ENCODE measurements at regions not wholly inside any gene's neighbourhood (a gene's known extent, or its start where the extent isn't known, plus 50 kb on each side); places are given as distances from the start of the nearest gene placed in this dataset.
A peak's percentile ranks its signal among the peaks of the same experiment; 100 is the strongest.
"Not testable (repeated sequence)": the region's sequence is repeated elsewhere in the genome, so short reads cannot be mapped to it uniquely, and the experiment has no call there.

DNA sequence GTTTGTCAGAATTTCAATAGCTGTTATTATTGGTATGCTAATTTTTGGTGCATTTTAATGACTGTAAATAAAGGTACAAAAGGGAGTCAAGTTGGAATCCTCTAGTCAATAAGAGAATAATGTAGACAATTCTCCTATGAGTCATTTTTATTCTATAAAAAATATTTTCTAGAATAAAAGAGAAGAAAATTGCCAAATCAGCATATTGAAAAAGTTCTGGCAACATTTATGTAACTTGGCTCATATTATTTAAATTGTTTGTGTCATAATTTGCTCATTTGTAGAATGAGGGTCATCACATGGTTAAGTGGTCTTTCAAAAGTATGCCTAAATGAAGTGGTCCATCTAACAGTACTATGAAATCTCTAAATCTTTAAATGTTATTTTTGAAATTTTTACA lies 1719.8 kb upstream of the WWC1 start:
- H3K36me3 ChIP-seq (replicated peaks; ENCODE audit: control insufficient read depth, insufficient read depth, low read length), result no peaks in the 10 kb centered on the region
- no peak overlapping the region for H3K4me3 ChIP-seq (ENCODE audit: insufficient read depth, low read depth, low read length)
- DNase-seq, result no peak
- no peaks in the 10 kb centered on the region for H3K27me3 ChIP-seq (ENCODE audit: control insufficient read depth, insufficient read depth, low read length)

DNA sequence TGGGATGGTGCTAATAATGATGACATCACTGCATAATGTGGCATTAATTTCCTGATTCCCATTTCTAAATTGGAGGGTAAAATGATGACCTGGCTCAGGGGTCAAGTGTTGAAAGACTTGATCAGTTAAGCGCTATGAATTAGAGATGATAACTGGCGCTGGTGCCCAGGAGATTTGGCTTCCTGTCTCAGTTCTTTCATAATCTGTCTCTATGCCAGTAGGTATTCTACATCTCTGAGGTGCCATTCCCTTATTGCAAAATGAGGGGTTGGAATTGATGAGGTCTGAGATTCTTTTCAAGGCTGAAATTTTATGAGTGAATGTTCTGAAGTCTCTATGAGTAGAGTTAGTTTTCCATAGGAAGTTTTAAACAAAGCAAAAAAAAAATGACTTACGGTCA lies 1715.1 kb upstream of the WWC1 start:
- Histone ChIP-seq H3K27me3 (ENCODE audit: control insufficient read depth, insufficient read depth, low read length) (no peaks in the 10 kb centered on the region), H3K4me3 (ENCODE audit: insufficient read depth, low read depth, low read length) (no peak overlapping the region), H3K36me3 (replicated peaks; ENCODE audit: control insufficient read depth, insufficient read depth, low read length) (no peaks in the 10 kb centered on the region)
- no peak for DNase-seq

- no peak overlapping the region for H3K4me3 ChIP-seq (ENCODE audit: insufficient read depth, low read depth, low read length)
- DNase-seq, result no peak
- no peaks in the 10 kb centered on the region for H3K27me3 ChIP-seq (ENCODE audit: control insufficient read depth, insufficient read depth, low read length)
- no peaks in the 10 kb centered on the region for H3K36me3 ChIP-seq (replicated peaks; ENCODE audit: control insufficient read depth, insufficient read depth, low read length)
These were observed 1709.6 kb upstream of the WWC1 start for GRCh38 chr5:166581826-166582225.

GRCh38 chr5:166582416-166582815 lies 1709.0 kb upstream of the WWC1 start:
- no peaks in the 10 kb centered on the region for H3K36me3 ChIP-seq (replicated peaks; ENCODE audit: control insufficient read depth, insufficient read depth, low read length)
- no peaks in the 10 kb centered on the region for H3K27me3 ChIP-seq (ENCODE audit: control insufficient read depth, insufficient read depth, low read length)
- H3K4me3 ChIP-seq (ENCODE audit: insufficient read depth, low read depth, low read length), result no peak overlapping the region
- DNase-seq, result no peak

- Histone ChIP-seq H3K36me3 (replicated peaks; ENCODE audit: control insufficient read depth, insufficient read depth, low read length) (no peaks in the 10 kb centered on the region), H3K27me3 (ENCODE audit: control insufficient read depth, insufficient read depth, low read length) (no peaks in the 10 kb centered on the region), H3K4me3 (ENCODE audit: insufficient read depth, low read depth, low read length) (no peak overlapping the region)
- no peak for DNase-seq
These were observed 1696.9 kb upstream of the WWC1 start for GRCh38 chr5:166594567-166594966.

DNA sequence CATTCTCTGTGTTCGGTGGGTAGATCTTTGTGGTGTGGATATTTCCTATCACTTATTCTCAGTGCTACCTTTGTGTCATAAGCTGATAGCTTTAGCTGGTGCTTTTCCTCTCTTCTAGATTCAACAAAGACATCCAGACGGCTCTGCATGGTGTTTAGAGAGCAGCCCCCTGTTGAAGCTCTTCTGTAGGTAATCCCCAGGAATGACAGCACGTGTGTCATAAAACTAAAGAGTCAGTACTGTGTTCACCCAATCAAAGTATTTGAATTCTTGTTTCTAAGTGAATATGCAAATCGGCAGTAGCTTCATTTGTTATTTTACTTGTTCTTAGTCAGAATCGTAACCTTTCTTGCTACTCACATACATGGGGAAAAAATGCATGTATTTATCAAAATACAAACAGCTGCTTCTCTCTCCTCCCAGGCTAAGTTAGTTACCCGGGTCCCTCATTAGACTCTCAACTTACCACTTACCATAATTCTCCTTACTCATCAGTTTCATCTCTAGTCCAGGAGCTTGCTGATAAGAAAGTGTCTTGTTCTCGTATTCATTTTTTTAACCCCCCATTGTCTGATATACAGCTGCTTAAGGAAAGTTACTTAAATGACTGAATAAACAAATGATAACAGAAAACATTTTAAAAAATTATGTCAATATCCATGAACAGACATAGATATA lies 1696.0 kb upstream of the WWC1 start:
- Histone ChIP-seq H3K36me3 (replicated peaks; ENCODE audit: control insufficient read depth, insufficient read depth, low read length) (no peaks in the 10 kb centered on the region), H3K4me3 (ENCODE audit: insufficient read depth, low read depth, low read length) (no peak overlapping the region), H3K27me3 (ENCODE audit: control insufficient read depth, insufficient read depth, low read length) (no peaks in the 10 kb centered on the region)
- DNase-seq, result no peak

DNA sequence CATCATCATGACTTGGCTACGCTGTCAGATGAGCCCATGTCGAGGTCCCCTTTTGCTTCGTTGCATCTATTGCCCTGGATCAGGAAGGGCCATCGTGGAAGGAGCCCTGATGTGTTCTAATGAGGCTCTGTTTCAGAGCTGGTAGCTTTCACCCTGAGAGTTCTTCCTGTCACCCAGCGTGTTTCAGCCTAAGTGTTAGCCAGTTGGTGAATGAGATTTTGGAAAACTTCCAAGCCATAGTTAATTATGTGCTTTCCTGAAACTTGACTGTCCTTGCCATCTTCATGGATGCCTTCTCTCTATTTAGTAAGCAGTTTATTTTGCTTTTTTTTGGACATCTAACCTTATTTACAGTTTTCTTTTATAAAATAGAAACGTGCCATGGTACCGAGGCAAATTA lies 1695.4 kb upstream of the WWC1 start:
- Histone ChIP-seq H3K4me3 (ENCODE audit: insufficient read depth, low read depth, low read length) (no peak overlapping the region), H3K36me3 (replicated peaks; ENCODE audit: control insufficient read depth, insufficient read depth, low read length) (no peaks in the 10 kb centered on the region), H3K27me3 (ENCODE audit: control insufficient read depth, insufficient read depth, low read length) (no peaks in the 10 kb centered on the region)
- no peak for DNase-seq

- no peaks in the 10 kb centered on the region for H3K36me3 ChIP-seq (replicated peaks; ENCODE audit: control insufficient read depth, insufficient read depth, low read length)
- no peak for DNase-seq
These were observed 1689.2 kb upstream of the WWC1 start for GRCh38 chr5:166602271-166602670.

GRCh38 chr5:166617507-166617906 lies 1673.9 kb upstream of the WWC1 start:
- Histone ChIP-seq H3K4me3 (ENCODE audit: insufficient read depth, low read depth, low read length) (no peak overlapping the region), H3K36me3 (replicated peaks; ENCODE audit: control insufficient read depth, insufficient read depth, low read length) (no peaks in the 10 kb centered on the region), H3K27me3 (ENCODE audit: control insufficient read depth, insufficient read depth, low read length) (no peaks in the 10 kb centered on the region)
- no peak for DNase-seq

More at GRCh38 chr5:166602271-166602670, 1689.2 kb upstream of the WWC1 start:
- Histone ChIP-seq H3K4me3 (ENCODE audit: insufficient read depth, low read depth, low read length) (no peak overlapping the region), H3K27me3 (ENCODE audit: control insufficient read depth, insufficient read depth, low read length) (no peaks in the 10 kb centered on the region)

DNA sequence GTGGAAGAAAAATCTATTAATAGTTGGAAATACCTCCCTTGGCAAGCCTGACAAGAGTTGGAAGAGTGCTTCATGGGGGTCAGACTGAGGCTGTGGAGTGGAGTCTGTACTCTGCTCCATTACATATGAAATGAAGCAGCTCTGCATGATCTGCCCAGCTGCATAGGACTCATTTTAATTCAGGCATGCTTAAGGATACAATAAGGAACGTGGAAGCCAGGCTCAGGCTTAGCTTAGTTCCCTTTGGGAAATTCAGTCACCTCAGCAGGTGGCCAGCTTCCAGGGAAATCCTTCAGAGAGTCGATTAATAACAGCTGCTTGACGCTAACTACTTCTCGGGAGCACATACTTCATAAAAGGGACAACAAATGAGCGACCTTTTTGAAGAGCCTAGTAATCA lies 1672.9 kb upstream of the WWC1 start:
- no peaks in the 10 kb centered on the region for H3K36me3 ChIP-seq (replicated peaks; ENCODE audit: control insufficient read depth, insufficient read depth, low read length)
- no peaks in the 10 kb centered on the region for H3K27me3 ChIP-seq (ENCODE audit: control insufficient read depth, insufficient read depth, low read length)
- no peak overlapping the region for H3K4me3 ChIP-seq (ENCODE audit: insufficient read depth, low read depth, low read length)
- peak; percentile 4 for DNase-seq

GRCh38 chr5:166624573-166624972 lies 1666.9 kb upstream of the WWC1 start:
- no peaks in the 10 kb centered on the region for H3K36me3 ChIP-seq (replicated peaks; ENCODE audit: control insufficient read depth, insufficient read depth, low read length)
- no peaks in the 10 kb centered on the region for H3K27me3 ChIP-seq (ENCODE audit: control insufficient read depth, insufficient read depth, low read length)
- peak; percentile 5 for DNase-seq
- no peak overlapping the region for H3K4me3 ChIP-seq (ENCODE audit: insufficient read depth, low read depth, low read length)

DNA sequence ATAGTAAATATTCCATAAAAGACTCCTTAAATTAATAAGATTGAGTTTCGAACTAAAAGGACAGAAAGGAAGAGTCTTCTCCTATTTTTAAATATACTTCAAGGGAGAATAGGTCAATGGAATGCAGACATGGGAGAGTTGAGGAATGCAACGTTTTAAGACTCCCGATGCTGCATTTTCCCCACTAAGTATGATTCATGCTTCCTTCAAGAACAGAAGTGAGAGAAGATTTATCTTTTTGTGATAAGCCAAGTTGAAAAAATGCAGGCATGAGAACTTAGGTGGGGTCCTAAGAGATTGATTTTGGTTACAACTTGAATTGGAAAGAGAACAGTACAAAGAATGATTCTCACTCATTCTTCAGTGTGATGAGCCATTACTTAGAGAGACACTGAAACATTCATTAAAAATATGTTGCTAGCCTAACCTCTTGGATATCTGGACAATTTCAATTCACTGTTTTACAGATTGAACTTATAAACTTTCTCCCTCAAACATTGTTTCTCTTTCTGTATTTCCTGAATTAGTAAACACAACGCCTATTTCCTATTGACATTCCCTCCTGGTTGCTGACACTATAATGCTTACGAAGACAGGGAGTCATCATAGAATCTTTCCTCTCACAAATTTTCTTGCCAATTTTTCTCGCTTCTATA lies 1666.1 kb upstream of the WWC1 start:
- DNase-seq, result no peak
- H3K4me3 ChIP-seq (ENCODE audit: insufficient read depth, low read depth, low read length), result no peak overlapping the region
- no peaks in the 10 kb centered on the region for H3K27me3 ChIP-seq (ENCODE audit: control insufficient read depth, insufficient read depth, low read length)
- no peaks in the 10 kb centered on the region for H3K36me3 ChIP-seq (replicated peaks; ENCODE audit: control insufficient read depth, insufficient read depth, low read length)

DNA sequence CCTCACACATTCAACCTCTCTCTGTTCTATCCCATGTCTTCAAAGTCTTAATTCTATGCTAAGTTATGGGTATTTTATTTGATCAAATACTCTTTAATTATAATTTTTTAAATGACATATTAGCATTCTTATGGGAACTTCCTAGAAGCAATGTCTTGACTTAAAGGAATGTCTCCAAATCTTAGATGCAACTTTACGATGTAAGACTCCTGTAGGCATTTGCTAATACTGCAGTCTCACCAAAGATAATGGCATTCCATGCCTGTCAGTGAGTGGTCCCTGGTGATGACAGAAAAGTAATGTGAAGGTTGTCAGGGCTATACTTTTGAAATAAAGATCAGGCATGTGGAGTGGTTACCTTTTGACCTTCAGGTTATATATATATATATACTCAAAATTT lies 1654.2 kb upstream of the WWC1 start:
- DNase-seq, result no peak
- Histone ChIP-seq H3K27me3 (ENCODE audit: control insufficient read depth, insufficient read depth, low read length) (no peaks in the 10 kb centered on the region), H3K36me3 (replicated peaks; ENCODE audit: control insufficient read depth, insufficient read depth, low read length) (no peaks in the 10 kb centered on the region), H3K4me3 (ENCODE audit: insufficient read depth, low read depth, low read length) (no peak overlapping the region)

DNA sequence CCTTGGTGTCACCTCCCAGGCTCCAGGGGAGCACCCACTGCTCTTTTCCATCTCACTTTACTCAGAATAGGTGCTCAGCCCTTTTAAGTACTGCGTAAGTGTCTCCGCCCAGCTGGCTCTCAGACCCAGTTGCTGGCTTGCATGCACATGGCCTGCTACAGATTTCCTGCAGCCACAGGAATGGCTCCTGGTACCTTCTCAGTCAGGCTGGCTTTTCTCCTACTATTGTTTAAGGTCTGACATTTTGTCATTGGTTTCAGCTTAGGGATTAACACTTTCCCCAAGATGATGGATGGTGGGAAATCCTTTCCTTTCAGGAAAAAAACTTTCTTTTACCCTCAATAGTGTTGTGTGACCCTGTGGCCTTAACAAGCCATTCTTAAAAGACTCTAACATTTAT lies 1652.3 kb upstream of the WWC1 start:
- Histone ChIP-seq H3K36me3 (replicated peaks; ENCODE audit: control insufficient read depth, insufficient read depth, low read length) (no peaks in the 10 kb centered on the region), H3K27me3 (ENCODE audit: control insufficient read depth, insufficient read depth, low read length) (no peaks in the 10 kb centered on the region), H3K4me3 (ENCODE audit: insufficient read depth, low read depth, low read length) (no peak overlapping the region)
- DNase-seq, result no peak

- not testable (repeated sequence) for H3K27me3 ChIP-seq (ENCODE audit: control insufficient read depth, insufficient read depth, low read length); DNase-seq; H3K36me3 ChIP-seq (replicated peaks; ENCODE audit: control insufficient read depth, insufficient read depth, low read length); H3K4me3 ChIP-seq (ENCODE audit: insufficient read depth, low read depth, low read length)
These were observed 1651.3 kb upstream of the WWC1 start for GRCh38 chr5:166640136-166640535.
